Activated CD8-positive, alpha-beta memory T cell treated with anti-CD3 and anti-CD28 coated beads, Interleukin-2, amount 50 U/mL, for 4 hours (primary cell): ENCODE measurements at regions not wholly inside any gene's neighbourhood (a gene's known extent, or its start where the extent isn't known, plus 50 kb on each side); places are given as distances from the start of the nearest gene placed in this dataset.
"Not testable (repeated sequence)": the region's sequence is repeated elsewhere in the genome, so short reads cannot be mapped to it uniquely, and the experiment has no call there.

Experiments used
- DNase-seq: peaks from one replicate; pipeline ENCODE4 v3.0.0-alpha.2; 2020

DNA sequence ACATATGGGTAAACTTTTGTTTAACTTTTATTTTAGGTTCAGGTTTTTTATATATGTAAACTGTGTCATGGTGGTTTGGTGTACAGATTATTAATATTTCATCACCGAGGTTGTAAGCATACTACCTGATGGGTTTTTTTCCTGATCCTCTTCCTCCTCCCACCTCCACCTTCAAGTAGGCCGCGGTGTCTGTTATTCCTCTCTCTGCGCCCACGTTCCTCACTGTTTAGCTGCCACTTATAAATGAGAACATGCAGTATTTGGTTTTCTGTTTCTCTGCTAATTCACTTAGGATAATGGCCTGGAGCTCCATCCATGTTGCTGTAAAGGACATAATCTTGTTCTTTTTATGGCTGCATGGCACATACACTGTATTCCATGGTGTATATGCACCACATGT lies 1000.0 kb upstream of the CELF2 start:
- DNase-seq: no peak

DNA sequence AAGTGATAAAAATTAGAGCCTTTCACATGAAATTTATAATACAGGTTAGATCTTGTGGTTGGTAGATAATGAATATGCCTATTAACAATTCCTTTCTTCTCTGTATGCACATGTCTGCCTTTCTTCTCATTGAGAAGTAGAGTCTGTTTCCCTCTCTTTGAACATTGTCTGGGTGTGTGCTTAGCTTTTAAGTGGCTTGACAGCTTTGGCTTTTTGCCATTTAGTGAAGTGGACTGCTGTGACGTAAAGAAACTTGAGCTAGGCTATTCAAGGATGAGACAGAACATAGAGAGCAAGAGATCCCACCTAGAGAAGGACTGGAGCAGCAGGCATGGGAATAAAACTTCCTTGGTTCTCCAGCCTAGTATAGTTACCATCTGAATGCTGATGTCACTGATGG lies 996.7 kb upstream of the CELF2 start:
- no peak for DNase-seq

DNA sequence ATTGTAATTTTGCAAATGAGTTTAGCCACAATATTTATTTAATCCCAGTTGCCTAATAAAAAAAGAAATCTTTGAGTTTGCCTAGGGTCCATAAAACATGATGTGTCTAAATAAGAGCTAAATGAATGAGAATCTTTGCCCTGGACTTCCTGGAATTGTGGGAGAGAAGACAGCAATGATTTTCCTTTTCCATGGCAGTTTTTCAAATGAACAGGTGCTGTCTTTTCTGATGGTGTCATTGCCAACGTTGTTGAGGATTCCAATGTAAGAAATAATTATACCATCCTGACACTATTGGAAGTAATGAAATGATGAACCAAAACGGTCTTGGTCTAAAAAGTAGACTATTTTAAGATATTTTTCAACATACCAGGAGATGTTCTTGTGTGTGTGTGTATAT lies 984.7 kb upstream of the CELF2 start:
- DNase-seq: no peak

DNA sequence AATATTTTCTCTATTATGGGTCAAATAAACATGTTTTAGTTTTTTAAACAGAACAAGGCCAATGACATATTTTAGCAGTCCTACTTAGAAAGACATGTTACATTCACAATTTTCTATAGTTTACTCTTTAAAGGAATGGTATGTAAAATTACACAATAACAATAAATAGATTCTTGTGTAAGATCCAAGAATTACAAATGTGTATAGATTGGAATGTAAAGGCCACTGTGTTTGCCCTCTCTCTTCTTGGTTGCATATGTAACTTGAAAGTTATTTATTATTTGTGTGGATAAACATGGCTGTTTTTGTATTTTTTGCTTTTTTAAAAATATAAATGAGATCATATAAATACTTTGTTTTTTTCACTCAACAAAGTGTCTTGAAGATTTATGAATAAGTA lies 979.3 kb upstream of the CELF2 start:
- DNase-seq: no peak

DNA sequence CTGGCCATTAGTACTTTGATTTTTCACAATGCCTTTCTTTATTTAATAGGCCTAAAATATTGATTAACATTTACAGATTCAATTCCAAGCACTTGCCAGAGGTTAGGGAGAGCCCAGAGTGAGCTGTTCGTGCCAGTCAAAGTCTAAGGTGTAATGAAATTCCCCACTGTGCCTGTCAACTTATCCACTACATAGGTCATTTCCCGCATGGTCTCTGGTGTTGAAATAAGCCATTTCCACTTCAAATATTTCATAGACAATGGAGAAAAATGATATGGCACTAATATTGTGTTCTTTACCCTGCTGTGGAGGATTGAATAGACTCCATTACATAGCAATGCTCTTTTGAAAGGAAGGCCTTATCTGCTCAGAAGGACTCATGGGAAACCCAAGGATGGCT lies 978.1 kb upstream of the CELF2 start:
- no peak for DNase-seq

DNA sequence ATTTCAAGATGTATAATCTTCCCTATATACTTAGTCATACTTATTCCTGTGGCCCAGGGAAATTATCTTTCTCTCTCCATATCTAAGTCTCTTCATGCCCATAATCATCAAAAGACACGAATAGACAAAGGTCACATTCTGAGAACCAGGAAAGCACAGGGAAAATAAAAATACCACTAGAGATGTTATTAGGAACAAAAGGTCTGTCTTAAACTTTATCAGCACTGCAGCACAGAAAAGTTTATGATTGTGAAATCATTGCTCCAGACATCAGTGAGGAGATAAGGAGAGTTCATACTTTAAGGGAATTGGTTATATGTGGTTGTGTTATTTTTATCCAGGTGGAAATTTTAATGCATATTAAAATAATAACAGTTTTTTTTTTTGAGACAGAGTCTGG lies 974.6 kb upstream of the CELF2 start:
- DNase-seq: no peak

DNA sequence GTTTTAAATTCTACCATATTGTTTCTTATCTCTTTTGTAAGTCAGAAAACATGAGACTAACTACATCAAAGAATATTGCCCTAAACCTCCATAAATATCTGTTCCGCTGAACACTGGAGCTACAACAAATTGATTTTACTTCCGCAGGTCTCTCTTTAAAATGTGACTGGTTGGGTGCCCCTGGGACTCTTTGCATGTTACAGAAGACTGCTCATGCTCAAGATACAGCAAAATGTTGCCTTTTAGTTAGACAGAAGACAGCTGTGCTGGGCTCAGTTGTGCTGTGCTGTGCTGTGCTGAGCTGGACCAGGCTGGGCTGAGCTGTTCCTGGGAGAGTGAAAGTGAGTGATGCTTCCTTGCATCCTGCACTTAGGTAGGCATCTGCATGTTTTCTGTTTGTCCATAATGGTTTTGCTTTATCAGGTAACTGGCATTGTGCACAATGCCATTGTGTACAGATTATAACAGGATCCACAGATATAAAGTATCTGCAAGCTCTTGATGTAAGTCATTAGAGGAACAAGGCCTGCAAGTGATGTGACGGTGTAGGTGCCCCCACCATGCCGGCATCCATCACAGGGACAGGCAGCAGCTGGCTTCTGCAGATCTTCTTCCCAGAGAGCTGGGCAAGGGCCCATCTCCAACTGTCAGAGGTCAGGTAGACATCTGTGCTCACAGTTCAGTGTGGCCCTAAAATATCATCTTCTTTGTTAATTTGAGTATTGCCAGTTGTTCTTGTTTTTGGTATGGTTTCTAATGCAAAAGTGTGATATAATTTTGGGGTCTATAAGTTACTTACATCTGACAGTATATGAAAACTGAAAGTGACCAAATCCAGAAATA lies 972.5 kb upstream of the CELF2 start:
- no peak for DNase-seq

DNA sequence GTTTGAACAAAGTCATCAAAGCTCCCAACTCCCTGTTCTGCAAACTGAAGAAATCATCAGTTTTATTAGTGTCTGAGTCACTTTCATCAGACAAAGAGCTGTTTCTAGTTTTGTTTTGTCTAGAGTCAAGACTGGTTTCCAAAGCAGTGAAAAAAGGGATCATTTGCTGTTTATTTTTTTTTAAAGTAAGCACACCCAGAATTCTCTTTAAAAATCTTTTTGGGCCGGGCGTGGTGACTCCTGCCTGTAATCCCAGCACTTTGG lies 972.0 kb upstream of the CELF2 start:
- DNase-seq: no peak

DNA sequence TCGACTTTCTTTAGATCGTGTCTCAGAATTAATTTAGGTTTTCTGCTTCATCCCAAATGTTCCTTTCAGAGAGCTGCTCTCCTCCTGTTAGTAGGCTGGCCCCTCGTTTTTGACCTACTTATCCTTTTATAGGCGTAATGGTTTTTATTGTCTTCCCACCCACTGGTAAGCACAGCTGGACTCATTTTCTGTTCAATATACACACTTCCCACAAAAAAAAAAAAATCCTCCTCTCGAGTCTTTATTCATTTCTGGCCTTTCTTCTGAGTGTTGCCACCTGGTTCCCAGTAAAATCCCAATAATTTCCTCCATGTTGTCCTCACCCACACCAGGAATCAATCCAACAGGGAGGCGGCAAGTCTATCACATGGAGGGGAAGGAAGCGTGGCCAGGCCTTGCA lies 970.2 kb upstream of the CELF2 start:
- DNase-seq: no peak

DNA sequence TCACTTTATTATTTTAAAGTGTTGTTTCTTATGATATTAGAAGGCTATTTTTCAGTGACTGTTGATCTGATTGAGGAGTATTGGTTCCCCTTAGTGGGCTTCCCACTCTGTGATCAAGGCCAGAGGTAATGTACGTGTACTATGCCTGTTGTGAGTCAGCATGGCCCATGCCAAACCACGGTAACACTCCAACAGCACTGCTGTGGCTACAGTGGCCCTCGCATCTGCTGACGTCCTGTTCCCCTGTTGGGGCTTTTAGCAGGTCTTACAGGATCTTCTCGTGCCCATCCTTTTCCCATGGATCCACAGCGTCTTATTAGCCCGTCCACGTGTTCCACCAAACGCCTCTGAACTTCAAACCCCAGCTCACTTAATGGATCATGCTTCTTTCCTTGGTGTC lies 964.6 kb upstream of the CELF2 start:
- no peak for DNase-seq

DNA sequence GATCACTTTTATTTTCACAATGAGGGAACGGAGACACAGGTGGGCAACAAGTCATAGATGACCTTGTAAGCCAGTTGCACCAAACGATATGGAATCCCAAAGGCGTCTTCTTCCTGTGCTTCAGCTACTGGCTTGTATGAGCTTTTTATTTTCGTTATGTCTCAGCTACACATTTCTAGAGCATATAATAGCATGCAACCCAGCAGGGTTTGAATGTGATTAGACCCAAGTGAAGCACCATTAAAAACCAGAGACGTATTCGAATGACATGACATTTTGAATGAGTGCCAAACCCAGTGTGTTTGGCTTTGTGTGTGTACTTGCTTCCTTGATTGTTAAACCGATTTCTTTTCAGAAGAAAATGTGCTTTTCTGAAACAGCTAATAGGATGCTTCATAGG lies 963.2 kb upstream of the CELF2 start:
- no peak for DNase-seq

DNA sequence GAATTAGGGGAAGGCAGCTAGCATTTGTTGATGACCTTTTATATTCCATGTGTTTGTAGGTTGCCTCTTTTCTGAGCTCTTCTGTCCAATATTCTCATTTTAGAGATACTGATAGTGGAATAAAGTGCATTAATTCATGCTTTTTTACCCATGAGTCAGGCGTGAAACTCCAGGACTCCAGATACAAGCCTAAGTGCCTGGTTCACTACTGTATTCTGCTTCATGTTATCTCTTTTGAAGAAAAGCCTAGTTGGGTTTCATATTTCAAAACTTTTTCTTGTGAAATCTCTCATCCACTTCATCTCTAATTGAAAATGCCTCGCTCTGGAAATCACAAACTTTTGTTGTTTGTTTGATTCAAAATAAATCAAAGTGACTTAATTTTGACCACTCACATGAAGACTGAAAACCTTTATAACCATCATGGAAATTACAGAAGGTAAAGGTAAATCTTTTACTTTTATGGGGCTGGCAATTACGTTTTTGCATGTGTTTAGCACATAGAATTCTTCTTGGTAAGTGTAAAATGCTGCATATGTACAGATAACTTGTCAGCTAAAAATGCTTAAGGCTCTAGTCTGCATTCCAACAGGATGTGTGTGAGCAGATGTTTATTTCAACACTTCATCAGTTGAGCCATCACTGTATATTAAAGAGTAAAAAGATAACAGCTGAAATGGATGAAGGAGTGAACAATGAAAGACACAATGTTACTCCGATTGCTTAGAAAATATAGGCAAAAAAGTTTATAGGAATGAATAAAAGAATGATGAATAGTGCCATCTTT lies 961.8 kb upstream of the CELF2 start:
- DNase-seq: no peak

DNA sequence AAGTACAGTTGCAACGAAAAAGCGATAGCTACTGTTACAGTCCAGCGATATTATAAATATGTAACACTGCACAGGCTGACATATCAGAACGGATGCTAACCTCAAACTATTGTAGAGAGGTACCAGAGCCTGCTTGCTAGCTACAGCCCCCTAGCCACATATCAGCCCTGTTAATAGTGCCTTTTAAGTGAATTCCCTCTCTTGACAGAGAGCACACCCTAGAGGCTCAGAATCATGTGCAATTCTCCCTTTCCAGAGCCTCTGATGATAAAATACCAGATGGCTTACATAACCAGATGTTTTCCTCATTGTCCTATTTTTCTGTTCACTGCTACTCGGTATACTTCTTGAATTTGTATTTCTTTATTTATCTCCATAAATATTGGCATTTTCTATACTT lies 960.7 kb upstream of the CELF2 start:
- no peak for DNase-seq

DNA sequence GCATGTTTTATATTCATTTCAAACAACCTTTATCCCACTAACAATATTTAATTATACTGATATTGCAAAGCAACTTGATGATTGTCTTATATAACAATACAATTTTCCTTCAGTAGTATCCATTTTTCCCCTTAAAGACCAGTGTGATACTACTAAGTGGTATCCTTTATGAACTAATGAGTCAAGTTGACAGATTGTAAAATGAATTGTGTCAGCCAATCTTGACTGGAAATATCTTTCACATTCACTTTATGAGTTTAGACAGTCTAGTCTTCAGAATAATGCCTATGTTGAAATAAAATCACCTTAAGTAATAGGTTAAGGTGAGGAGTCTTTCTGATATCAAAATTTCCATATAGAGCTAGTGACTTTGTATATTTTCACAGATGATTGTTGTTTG lies 950.0 kb upstream of the CELF2 start:
- no peak for DNase-seq

DNA sequence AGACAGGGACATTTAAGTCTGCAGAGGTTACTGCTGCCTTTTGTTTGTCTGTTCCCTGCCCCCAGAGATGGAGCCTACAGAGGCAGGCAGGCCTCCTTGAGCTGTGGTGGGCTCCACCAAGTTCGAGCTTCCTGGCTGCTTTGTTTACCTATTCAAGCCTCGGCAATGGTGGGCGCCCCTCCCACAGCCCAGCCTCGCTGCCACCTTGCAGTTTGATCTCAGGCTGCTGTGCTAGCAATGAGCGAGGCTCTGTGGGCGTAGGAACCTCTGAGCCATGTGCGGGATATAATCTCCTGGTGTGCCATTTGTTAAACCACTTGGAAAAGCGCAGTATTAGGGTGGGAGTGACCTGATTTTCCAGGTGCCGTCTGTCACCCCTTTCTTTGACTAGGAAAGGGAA lies 942.8 kb upstream of the CELF2 start:
- not testable (repeated sequence) for DNase-seq

DNA sequence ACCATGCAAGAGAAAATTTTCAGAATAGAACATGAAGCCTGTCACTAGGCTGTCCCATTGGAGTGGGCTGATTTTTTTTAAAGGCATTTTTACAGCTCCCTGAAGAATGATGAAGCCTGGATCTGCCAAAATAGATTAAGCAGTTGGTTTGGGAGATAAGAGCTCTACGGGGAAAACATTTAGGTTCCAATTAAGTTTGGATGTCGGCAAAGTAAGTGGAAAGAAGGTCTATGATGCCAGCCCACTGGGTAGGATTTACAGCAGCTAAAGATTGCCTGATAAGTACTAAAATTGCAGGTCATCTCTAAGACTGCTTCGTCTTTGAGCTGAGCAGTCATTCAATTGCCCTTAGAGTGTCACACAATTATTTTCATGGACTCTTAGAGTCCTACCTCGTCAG lies 939.2 kb upstream of the CELF2 start:
- no peak for DNase-seq

DNA sequence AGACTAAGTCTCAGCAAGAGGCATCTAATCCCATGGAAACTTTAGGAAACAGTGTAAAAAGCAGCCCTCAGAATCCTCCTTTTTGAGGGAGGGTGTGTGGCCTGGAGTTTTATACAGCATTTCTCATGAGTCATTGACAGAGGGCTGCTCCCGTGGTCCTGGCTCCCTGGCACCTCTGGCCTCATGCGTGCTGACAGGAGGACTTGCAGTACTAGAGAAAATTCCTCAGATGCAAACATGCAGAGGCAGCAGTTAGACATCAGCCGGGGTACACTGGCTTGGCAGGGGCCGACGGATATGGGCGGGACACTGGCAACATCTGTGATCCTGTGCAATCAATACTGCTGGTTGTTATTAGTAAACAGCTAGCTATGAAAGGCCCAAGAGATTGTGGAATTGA lies 925.1 kb upstream of the CELF2 start:
- no peak for DNase-seq

DNA sequence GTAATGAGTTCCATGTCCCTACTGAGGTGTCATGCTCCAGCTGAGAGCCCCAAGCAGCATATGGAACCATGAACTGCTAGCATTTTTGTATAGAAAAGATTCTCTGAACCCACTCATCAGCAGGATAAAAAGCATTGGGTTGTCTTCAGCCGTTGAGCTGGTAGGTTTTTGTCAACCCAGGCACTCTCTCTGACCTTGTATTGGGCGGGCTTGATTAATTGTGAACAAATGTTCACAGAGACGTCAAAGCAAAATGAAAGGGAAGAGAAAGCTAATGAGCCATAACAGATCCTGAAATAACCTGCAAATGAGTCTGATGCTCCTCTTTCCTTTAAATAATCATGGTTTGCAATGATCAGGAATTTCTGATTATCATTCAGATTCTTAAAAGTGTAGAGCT lies 924.7 kb upstream of the CELF2 start:
- DNase-seq: no peak

DNA sequence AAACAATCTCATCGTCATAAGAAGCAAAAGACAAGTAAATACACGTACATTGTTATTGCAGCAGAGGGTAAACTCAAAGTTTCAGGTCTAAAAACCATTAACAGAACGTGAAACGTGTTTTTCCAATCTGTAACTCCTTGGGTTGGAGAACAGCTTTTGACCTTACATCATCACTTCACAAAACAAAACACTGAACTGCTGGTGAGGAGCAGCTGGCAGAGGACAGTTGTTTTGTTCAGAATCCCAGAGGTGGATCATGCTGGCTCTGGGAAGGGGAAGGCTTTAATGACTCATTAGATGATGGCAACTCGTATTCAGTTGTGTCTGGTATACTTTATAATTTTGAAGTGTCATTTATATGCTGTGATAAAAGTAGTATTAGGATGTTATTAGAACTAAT lies 923.0 kb upstream of the CELF2 start:
- DNase-seq: no peak

DNA sequence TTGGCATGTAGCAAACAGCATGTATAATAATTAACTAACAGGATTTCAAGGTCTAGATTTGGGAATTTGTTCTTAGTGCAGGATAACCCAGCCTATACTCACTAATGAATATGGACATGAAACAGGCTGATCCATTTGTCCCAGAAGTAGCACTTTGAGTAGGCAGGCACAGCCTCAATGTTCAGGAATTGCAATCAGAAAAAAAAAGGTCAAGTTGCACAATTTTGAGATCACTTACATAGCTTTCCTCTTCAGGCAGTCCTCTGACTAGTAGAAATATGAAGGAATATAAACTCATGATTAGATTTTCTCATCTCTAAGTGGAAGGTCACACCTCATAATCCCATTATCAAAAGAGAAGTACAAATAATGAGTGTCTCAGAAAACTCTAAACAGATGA lies 921.4 kb upstream of the CELF2 start:
- no peak for DNase-seq

DNA sequence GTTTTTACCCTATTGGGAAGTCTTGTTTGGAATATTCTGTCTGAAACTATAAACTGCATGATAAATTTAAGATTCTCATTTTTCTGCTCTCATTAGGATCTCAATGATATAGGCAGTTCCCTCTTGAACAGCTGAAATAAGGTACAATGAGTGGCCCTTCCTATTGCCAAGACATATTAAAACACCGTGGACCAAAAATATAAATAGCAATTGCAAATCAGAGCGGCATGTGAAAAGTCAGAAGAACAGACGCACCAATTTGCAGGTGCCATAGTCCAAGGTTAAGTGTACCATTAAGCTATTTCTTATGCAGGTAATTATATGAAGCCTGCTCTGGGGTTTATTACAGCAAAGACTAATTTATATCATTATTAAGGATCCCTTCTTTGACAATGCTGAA lies 920.8 kb upstream of the CELF2 start:
- no peak for DNase-seq

DNA sequence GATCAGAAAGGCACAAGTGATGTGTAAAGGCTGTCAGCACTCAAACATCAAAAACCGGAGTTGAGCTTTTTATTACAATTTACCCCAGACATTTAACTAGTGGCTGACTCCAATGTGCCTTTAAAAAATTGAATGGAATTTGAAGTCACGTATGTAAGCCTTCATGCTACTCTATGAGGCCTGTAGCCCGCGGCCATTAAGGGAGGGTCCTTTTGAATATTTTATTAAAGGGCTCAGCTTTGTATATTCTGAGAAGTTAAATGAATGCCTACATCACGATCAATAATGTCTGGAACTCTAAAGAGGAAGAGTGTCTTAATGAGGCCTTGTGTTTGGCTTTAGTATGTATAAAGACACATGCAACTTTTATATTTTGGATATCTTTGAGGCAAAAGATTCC lies 916.6 kb upstream of the CELF2 start:
- no peak for DNase-seq

DNA sequence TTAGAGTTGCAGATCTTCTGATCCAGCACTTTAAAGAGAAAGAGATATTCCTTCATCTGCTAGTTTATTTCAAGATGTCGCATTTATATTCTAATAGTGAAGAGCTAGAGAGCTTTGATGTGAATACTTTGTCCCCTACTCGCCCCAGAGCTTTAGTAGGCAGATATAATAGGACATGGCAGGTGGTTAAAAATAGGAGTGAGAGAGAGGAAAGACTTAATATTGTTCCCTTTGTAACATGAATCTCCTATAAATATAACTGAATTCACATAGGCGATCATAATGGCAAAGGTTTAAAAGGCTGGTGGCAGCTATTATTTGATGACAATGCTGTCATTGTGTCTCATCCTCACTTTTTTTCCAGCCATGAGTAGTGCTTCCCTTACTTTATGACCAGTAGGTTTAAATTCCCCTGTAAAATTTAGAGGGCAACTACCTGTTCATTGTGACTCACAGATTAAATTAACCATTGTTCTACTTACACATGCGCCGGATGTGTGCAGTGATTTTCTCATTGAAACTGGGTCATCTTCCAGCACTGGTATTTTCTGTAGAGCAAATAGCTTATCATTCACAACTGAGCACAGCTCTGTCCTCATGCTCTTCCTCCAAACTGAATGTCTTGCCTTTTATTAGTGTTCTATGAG lies 906.7 kb upstream of the CELF2 start:
- no peak for DNase-seq

DNA sequence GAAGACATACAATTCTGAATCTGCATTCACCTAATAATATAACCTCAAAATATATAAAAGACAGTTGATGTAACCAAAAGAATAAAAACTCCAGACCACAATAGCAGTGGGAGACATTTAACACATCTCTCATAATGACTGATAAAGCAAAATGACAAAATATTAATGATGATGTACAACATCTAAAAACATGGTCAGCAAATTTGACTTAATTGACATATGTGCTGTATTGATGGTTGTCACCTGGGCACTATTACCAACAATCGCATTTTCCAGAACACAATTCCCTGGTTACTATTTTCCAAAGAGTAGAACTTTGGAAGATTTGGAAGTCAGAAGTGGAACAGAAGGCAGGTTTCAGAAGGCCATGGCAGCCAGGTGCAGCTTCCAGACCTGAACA lies 899.5 kb upstream of the CELF2 start:
- no peak for DNase-seq
